Smooth muscle cell (in vitro differentiated cells): ENCODE measurements at regions not wholly inside any gene's neighbourhood (a gene's known extent, or its start where the extent isn't known, plus 50 kb on each side); places are given as distances from the start of the nearest gene placed in this dataset.

ENCODE experiments used
- DNase-seq: peaks from one replicate; lab custom pipeline; 2025; ENCODE audit not compliant: unreplicated experiment; lab: John Stamatoyannopoulos, UW
- H2AFZ ChIP-seq: fragments of 200-600 bp; sonication (generic); 2 replicates; pipeline ENCODE4 v1.6.0; 2016; ENCODE audit warnings: antibody characterized with exemption, low read depth, mild to moderate bottlenecking
- H3F3A ChIP-seq: fragments of 200-600 bp; sonication (generic); 2 replicates; pipeline ENCODE4 v1.6.0; 2017; ENCODE audit warnings: antibody characterized with exemption, low read depth
- H3K27ac ChIP-seq: fragments of 200-600 bp; sonication (generic); 2 replicates; pipeline ENCODE4 v1.5.1; 2016; ENCODE audit warnings: low read depth, mild to moderate bottlenecking
- H3K27me3 ChIP-seq: fragments of 200-600 bp; sonication (generic); 2 replicates; pipeline ENCODE4 v1.6.1; 2016; ENCODE audit warnings: low read depth, mild to moderate bottlenecking
- H3K36me3 ChIP-seq: fragments of 200-600 bp; sonication (generic); 2 replicates; pipeline ENCODE4 v1.5.1; 2016; ENCODE audit warnings: low read depth
- H3K4me1 ChIP-seq: fragments of 200-600 bp; sonication (generic); 2 replicates; pipeline ENCODE4 v1.5.1; 2016; ENCODE audit warnings: low read depth
- H3K4me2 ChIP-seq: fragments of 200-600 bp; sonication (generic); 2 replicates; pipeline ENCODE4 v1.6.0; 2016; ENCODE audit warnings: mild to moderate bottlenecking
- H3K4me3 ChIP-seq: fragments of 200-600 bp; sonication (generic); 2 replicates; pipeline ENCODE4 v1.5.1; 2016; ENCODE audit warnings: mild to moderate bottlenecking
- H3K79me2 ChIP-seq: fragments of 200-600 bp; sonication (generic); 2 replicates; pipeline ENCODE4 v1.6.0; 2016; ENCODE audit warnings: low read depth, mild to moderate bottlenecking
- H3K9ac ChIP-seq: fragments of 200-600 bp; sonication (generic); 2 replicates; pipeline ENCODE4 v1.6.0; 2016; ENCODE audit warnings: low read depth
- H3K9me3 ChIP-seq: fragments of 200-600 bp; sonication (generic); replicated peaks from 2 replicates; pipeline ENCODE4 v1.5.1; 2016; ENCODE audit warnings: low read depth
- H4K20me1 ChIP-seq: fragments of 200-600 bp; sonication (generic); 2 replicates; pipeline ENCODE4 v1.6.0; 2016; ENCODE audit warnings: low read depth
- WGBS: methylation state at CpG from one replicate; pipeline ENCODE4 v1.1.7; 2016; ENCODE audit warnings: low lambda C conversion rate; 5-methylcytosine and 5-hydroxymethylcytosine counted together
- TF ChIP-seq, protein P1 (sequence below): fragments of 200-600 bp; sonication (generic); IDR thresholded peaks from 2 replicates; pipeline ENCODE4 v1.5.1; 2017; ENCODE audit warnings: borderline replicate concordance, mild to moderate bottlenecking, antibody characterized with exemption; ENCODE audit not compliant: insufficient read depth, poor library complexity, severe bottlenecking

DNA sequence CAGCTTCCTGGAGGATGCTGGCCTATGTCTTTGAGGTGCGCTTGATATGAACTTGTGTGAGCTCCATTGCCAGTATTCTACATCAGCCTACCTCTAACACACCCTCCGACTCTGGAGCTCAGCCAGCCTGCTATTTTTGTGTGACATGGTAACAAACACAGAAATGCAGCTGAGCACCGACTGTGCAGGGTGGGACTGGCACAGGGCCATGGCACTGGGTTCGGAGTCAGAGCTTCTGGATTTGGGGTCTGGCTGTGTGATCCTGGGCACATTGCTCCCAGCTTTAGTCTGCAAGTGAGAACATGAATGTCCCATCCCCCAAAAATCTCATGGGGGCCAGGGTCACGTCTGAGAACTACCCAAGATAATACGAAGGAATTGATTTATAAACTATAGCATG is 257.2 kb upstream of the CTBP2 start:
- TF ChIP-seq, protein P1, sequence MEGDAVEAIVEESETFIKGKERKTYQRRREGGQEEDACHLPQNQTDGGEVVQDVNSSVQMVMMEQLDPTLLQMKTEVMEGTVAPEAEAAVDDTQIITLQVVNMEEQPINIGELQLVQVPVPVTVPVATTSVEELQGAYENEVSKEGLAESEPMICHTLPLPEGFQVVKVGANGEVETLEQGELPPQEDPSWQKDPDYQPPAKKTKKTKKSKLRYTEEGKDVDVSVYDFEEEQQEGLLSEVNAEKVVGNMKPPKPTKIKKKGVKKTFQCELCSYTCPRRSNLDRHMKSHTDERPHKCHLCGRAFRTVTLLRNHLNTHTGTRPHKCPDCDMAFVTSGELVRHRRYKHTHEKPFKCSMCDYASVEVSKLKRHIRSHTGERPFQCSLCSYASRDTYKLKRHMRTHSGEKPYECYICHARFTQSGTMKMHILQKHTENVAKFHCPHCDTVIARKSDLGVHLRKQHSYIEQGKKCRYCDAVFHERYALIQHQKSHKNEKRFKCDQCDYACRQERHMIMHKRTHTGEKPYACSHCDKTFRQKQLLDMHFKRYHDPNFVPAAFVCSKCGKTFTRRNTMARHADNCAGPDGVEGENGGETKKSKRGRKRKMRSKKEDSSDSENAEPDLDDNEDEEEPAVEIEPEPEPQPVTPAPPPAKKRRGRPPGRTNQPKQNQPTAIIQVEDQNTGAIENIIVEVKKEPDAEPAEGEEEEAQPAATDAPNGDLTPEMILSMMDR: no peak
- no peak overlapping the region for H3K27ac ChIP-seq
- DNase-seq: no peak
- H3K9me3 ChIP-seq: no peaks in the 10 kb centered on the region
- H3K79me2 ChIP-seq: no peaks in the 10 kb centered on the region
- H4K20me1 ChIP-seq: no peaks in the 10 kb centered on the region
- no peak overlapping the region for H3K4me2 ChIP-seq
- H3K36me3 ChIP-seq: no peaks in the 10 kb centered on the region
- no peak overlapping the region for H3K4me3 ChIP-seq
- 84% methylated on average over 6 of the region's 6 CpGs for WGBS
- no peaks in the 10 kb centered on the region for H3F3A ChIP-seq
- H3K4me1 ChIP-seq: no peaks in the 10 kb centered on the region
- no peak overlapping the region for H2AFZ ChIP-seq
- H3K27me3 ChIP-seq: no peaks in the 10 kb centered on the region
- no peak overlapping the region for H3K9ac ChIP-seq

GRCh38 chr10:125415964-125416363 is 255.6 kb upstream of the CTBP2 start:
- 88% methylated on average over 2 of the region's 2 CpGs for WGBS
- Histone ChIP-seq H3K4me1 (no peaks in the 10 kb centered on the region), H2AFZ (no peak overlapping the region), H3K79me2 (no peaks in the 10 kb centered on the region), H3K27ac (no peak overlapping the region), H3K4me2 (no peak overlapping the region), H3K36me3 (no peaks in the 10 kb centered on the region), H3K4me3 (no peak overlapping the region), H3K9ac (no peak overlapping the region), H3K27me3 (no peaks in the 10 kb centered on the region), H4K20me1 (no peaks in the 10 kb centered on the region), H3F3A (no peaks in the 10 kb centered on the region), H3K9me3 (no peaks in the 10 kb centered on the region)
- no peak for DNase-seq
- TF ChIP-seq, protein P1: no peak

DNA sequence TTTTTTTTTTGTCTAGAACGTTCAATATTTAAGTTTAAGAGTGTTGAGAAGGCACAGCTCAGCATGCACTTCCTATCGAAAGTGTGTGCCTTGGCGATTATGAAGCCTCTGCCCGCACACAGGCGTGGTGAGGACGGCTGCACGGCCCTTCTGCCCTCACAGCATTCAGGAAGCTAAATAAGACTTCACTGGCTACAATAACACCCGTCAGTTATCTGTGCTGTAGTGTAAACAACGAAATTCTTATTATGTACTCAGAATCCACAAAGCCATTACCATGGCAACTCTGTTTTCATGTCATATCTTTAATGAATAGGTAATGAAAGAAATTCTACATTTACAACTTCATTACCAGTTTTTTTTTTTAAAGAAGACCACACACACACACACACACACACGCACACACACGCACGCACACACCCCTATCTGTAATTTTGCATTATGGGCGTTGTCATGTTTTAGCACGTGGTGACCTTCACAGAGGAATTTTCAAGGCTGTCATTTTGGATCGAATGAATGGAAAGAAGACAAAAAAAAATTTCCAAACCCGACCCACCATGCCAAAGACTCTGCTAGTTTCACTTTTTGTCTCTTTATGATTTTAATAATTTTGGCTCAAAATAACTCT is 254.8 kb upstream of the CTBP2 start:
- 87% methylated on average over 16 of the region's 16 CpGs for WGBS
- Histone ChIP-seq H3K4me3 (no peak overlapping the region), H3K79me2 (no peaks in the 10 kb centered on the region), H3K36me3 (no peaks in the 10 kb centered on the region), H3F3A (no peaks in the 10 kb centered on the region), H3K9me3 (no peaks in the 10 kb centered on the region), H3K27ac (no peak overlapping the region), H3K4me2 (no peak overlapping the region), H2AFZ (no peak overlapping the region), H4K20me1 (no peaks in the 10 kb centered on the region), H3K27me3 (no peaks in the 10 kb centered on the region), H3K9ac (no peak overlapping the region), H3K4me1 (no peaks in the 10 kb centered on the region)
- TF ChIP-seq, protein P1: no peak
- no peak for DNase-seq

DNA sequence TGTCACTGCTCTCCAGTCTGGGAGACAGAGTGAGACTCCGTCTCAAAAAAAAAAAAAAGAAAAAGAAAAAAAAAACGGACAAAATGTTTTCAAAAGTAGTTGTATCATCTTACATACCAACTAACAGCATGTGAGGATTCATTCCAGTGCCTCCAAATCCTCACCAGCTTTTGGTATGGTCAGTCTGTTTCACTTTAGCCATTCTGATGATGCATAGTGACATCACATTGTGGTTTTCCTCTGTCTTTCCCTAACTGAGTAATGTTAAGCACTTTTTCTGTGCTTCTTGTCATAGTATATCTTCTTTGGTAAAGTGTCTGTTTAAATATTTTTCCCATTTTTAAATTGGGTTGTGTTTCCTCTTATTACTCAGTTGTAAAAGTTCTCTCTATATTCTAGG is 251.4 kb upstream of the CTBP2 start:
- no peaks in the 10 kb centered on the region for H3F3A ChIP-seq
- H3K27me3 ChIP-seq: no peaks in the 10 kb centered on the region
- H3K79me2 ChIP-seq: no peaks in the 10 kb centered on the region
- 81% methylated on average over 2 of the region's 2 CpGs for WGBS
- no peaks in the 10 kb centered on the region for H3K9me3 ChIP-seq
- H3K36me3 ChIP-seq: no peaks in the 10 kb centered on the region
- H3K4me2 ChIP-seq: no peak overlapping the region
- no peak overlapping the region for H3K4me3 ChIP-seq
- no peaks in the 10 kb centered on the region for H4K20me1 ChIP-seq
- H2AFZ ChIP-seq: no peak overlapping the region
- no peaks in the 10 kb centered on the region for H3K4me1 ChIP-seq
- H3K27ac ChIP-seq: no peak overlapping the region
- H3K9ac ChIP-seq: no peak overlapping the region
- no peak for DNase-seq
- TF ChIP-seq, protein P1: no peak
